GM23338 (cell line): ENCODE measurements at regions not wholly inside any gene's neighbourhood (a gene's known extent, or its start where the extent isn't known, plus 50 kb on each side); places are given as distances from the start of the nearest gene placed in this dataset.

Experiments used
- ATAC-seq: fragments of 200-7000 bp; cut with Tn5 transposase; 3 replicates; pipeline ENCODE4 v1.9.1; 2020
- DNase-seq: peaks from one replicate; pipeline ENCODE4 v3.0.0-alpha.2; 2015; ENCODE audit warnings: low spot score
- H2AFZ ChIP-seq: fragments of 200-600 bp; sonication (generic); 2 replicates; pipeline ENCODE4 v1.8.0; 2016; ENCODE audit warnings: antibody characterized with exemption, mild to moderate bottlenecking, moderate library complexity
- H3F3A ChIP-seq: fragments of 200-600 bp; sonication (generic); replicated peaks from 2 replicates; pipeline ENCODE4 v1.8.0; 2017; ENCODE audit warnings: antibody characterized with exemption, mixed run types, low read depth
- H3K27ac ChIP-seq: fragments of 200-600 bp; sonication (generic); 2 replicates; pipeline ENCODE4 v1.6.1; 2016; ENCODE audit warnings: low read depth
- H3K27me3 ChIP-seq: fragments of 200-600 bp; sonication (generic); 2 replicates; pipeline ENCODE4 v1.8.0; 2016; ENCODE audit warnings: mild to moderate bottlenecking, mixed run types, moderate library complexity; ENCODE audit not compliant: insufficient read depth
- H3K36me3 ChIP-seq: fragments of 200-600 bp; sonication (generic); 2 replicates; pipeline ENCODE4 v1.8.0; 2016; ENCODE audit warnings: mild to moderate bottlenecking; ENCODE audit not compliant: insufficient read depth
- H3K4me1 ChIP-seq: fragments of 200-600 bp; sonication (generic); 2 replicates; pipeline ENCODE4 v1.8.0; 2016; ENCODE audit warnings: mild to moderate bottlenecking, moderate library complexity; ENCODE audit not compliant: insufficient read depth
- H3K4me2 ChIP-seq: fragments of 200-600 bp; sonication (generic); 2 replicates; pipeline ENCODE4 v1.7.1; 2017; ENCODE audit warnings: mixed run types
- H3K4me3 ChIP-seq: fragments of 200-600 bp; sonication (generic); 2 replicates; pipeline ENCODE4 v1.6.1; 2016; ENCODE audit warnings: mixed run types
- H3K79me2 ChIP-seq: fragments of 200-600 bp; sonication (generic); replicated peaks from 2 replicates; pipeline ENCODE4 v1.8.0; 2017; ENCODE audit warnings: mild to moderate bottlenecking; ENCODE audit not compliant: insufficient read depth
- H3K9me2 ChIP-seq: fragments of 200-600 bp; sonication (generic); 2 replicates; pipeline ENCODE4 v1.8.0; 2017; ENCODE audit not compliant: insufficient read depth
- H4K20me1 ChIP-seq: fragments of 200-600 bp; sonication (generic); replicated peaks from 2 replicates; pipeline ENCODE4 v1.8.0; 2017; ENCODE audit warnings: mild to moderate bottlenecking; ENCODE audit not compliant: insufficient read depth
- H3K27ac Mint-ChIP-seq: 2 replicates; pipeline ENCODE4 v1.8.0; 2020; ENCODE audit warnings: inconsistent platforms, mild to moderate bottlenecking, moderate library complexity, mixed read lengths
- H3K27me3 Mint-ChIP-seq: 3 replicates; pipeline ENCODE4 v1.8.0; 2022; ENCODE audit warnings: low read depth, mild to moderate bottlenecking, moderate library complexity, mixed read lengths, inconsistent platforms; ENCODE audit not compliant: insufficient read depth, poor library complexity
- H3K36me3 Mint-ChIP-seq: 3 replicates; pipeline ENCODE4 v1.8.0; 2021; ENCODE audit warnings: low read depth, mild to moderate bottlenecking, inconsistent platforms, moderate library complexity, mixed read lengths
- H3K4me1 Mint-ChIP-seq: 3 replicates; pipeline ENCODE4 v1.8.0; 2020; ENCODE audit warnings: mild to moderate bottlenecking, inconsistent platforms, mixed read lengths
- H3K4me3 Mint-ChIP-seq: 3 replicates; pipeline ENCODE4 v1.8.0; 2021; ENCODE audit warnings: moderate library complexity, mild to moderate bottlenecking, inconsistent platforms, mixed read lengths
- H3K9me3 Mint-ChIP-seq: 3 replicates; pipeline ENCODE4 v1.8.0; 2020; ENCODE audit warnings: moderate library complexity, mild to moderate bottlenecking, inconsistent platforms, mixed read lengths
- CREB1 ChIP-seq: fragments of 250-450 bp; sonication (Bioruptor Pico); IDR thresholded peaks from 2 replicates; pipeline ENCODE4 v1.5.0; 2020; ENCODE audit warnings: low read depth, mild to moderate bottlenecking, moderate library complexity
- CTCF ChIP-seq, 2 experiments: fragments of 200-600 bp in 1 of 2; sonication (generic) in 1 of 2; conservative IDR thresholded peaks; 2 replicates each; pipeline versions ENCODE4 v1.5.1 to v1.6.1; 2016 to 2017; ENCODE audit warnings: antibody characterized with exemption in 2 of 2, low read depth in 2 of 2, mild to moderate bottlenecking in 2 of 2, moderate library complexity in 1 of 2
- EZH2 ChIP-seq: fragments of 200-600 bp; sonication (generic); IDR thresholded peaks from one replicate; pipeline ENCODE4 v1.8.0; 2017; ENCODE audit warnings: antibody characterized with exemption, mild to moderate bottlenecking, low read depth; ENCODE audit not compliant: unreplicated experiment
- EZH2phosphoT487 ChIP-seq: fragments of 200-600 bp; sonication (generic); IDR thresholded peaks from one replicate; pipeline ENCODE4 v1.8.1; 2018; ENCODE audit warnings: antibody characterized with exemption; ENCODE audit not compliant: unreplicated experiment
- JUNB ChIP-seq: IDR thresholded peaks from one replicate; pipeline ENCODE4 v1.6.1; 2016; ENCODE audit warnings: antibody characterized with exemption; ENCODE audit not compliant: unreplicated experiment
- NANOG ChIP-seq: IDR thresholded peaks from 2 replicates; pipeline ENCODE4 v1.6.1; 2016; ENCODE audit warnings: antibody characterized with exemption, borderline replicate concordance
- POLR2AphosphoS5 ChIP-seq: IDR thresholded peaks from 2 replicates; pipeline ENCODE4 v1.6.1; 2016; ENCODE audit warnings: antibody characterized with exemption, low read depth
- STAT1 ChIP-seq: IDR thresholded peaks from one replicate; pipeline ENCODE4 v1.6.1; 2016; ENCODE audit warnings: antibody characterized with exemption; ENCODE audit not compliant: unreplicated experiment
- ZNF114 ChIP-seq: fragments of 250-450 bp; sonication (Bioruptor Pico); IDR thresholded peaks from 2 replicates; pipeline ENCODE4 v1.5.0; 2020; ENCODE audit warnings: mild to moderate bottlenecking, moderate library complexity
- ZNF331 ChIP-seq: fragments of 250-450 bp; sonication (Bioruptor Pico); IDR thresholded peaks from 2 replicates; pipeline ENCODE4 v1.5.0; 2020; ENCODE audit warnings: low read depth, mild to moderate bottlenecking, moderate library complexity
- ZNF462 ChIP-seq: fragments of 250-450 bp; sonication (Bioruptor Pico); IDR thresholded peaks from 2 replicates; pipeline ENCODE4 v1.5.0; 2020; ENCODE audit warnings: mild to moderate bottlenecking, moderate library complexity
- TF ChIP-seq, protein P1 (sequence below): IDR thresholded peaks from 2 replicates; pipeline ENCODE4 v1.6.1; 2016; ENCODE audit warnings: antibody characterized with exemption
- TF ChIP-seq, protein P2 (sequence below): IDR thresholded peaks from one replicate; pipeline ENCODE4 v1.6.1; 2018; ENCODE audit warnings: antibody characterized with exemption; ENCODE audit not compliant: unreplicated experiment

- Histone ChIP-seq H3F3A (no peaks in the 10 kb centered on the region), H3K4me3 (no peak overlapping the region), H4K20me1 (no peaks in the 10 kb centered on the region), H3K4me1 (no peaks in the 10 kb centered on the region), H3K27ac (no peak overlapping the region), H3K79me2 (no peaks in the 10 kb centered on the region), H3K36me3 (no peaks in the 10 kb centered on the region), H3K4me2 (no peak overlapping the region), H3K27me3 (no peaks in the 10 kb centered on the region), H2AFZ (no peak overlapping the region), H3K9me2 (no peaks in the 10 kb centered on the region)
- H3K27me3 Mint-ChIP-seq = no peaks in the 10 kb centered on the region
- H3K9me3 Mint-ChIP-seq = no peaks in the 10 kb centered on the region; the same call in 2 of the 3 replicates
- H3K36me3 Mint-ChIP-seq = no peaks in the 10 kb centered on the region
- no peak overlapping the region for H3K27ac Mint-ChIP-seq
- ATAC-seq (no peak), DNase-seq (no peak)
- TF ChIP-seq STAT1 (no peak), POLR2AphosphoS5 (no peak), NANOG (no peak), EZH2 (no peak), ZNF114 (CRISPR knock-in tag) (no peak), CTCF (conservative IDR thresholded peaks at IDR 0.05; ENCODE audit: low read depth in 2 of 2) (no peak), ZNF462 (CRISPR knock-in tag) (no peak), JUNB (no peak), CREB1 (CRISPR knock-in tag) (no peak), ZNF331 (no peak), EZH2phosphoT487 (no peak)
- TF ChIP-seq, protein P1, sequence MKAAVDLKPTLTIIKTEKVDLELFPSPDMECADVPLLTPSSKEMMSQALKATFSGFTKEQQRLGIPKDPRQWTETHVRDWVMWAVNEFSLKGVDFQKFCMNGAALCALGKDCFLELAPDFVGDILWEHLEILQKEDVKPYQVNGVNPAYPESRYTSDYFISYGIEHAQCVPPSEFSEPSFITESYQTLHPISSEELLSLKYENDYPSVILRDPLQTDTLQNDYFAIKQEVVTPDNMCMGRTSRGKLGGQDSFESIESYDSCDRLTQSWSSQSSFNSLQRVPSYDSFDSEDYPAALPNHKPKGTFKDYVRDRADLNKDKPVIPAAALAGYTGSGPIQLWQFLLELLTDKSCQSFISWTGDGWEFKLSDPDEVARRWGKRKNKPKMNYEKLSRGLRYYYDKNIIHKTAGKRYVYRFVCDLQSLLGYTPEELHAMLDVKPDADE = no peak
- TF ChIP-seq, protein P2, sequence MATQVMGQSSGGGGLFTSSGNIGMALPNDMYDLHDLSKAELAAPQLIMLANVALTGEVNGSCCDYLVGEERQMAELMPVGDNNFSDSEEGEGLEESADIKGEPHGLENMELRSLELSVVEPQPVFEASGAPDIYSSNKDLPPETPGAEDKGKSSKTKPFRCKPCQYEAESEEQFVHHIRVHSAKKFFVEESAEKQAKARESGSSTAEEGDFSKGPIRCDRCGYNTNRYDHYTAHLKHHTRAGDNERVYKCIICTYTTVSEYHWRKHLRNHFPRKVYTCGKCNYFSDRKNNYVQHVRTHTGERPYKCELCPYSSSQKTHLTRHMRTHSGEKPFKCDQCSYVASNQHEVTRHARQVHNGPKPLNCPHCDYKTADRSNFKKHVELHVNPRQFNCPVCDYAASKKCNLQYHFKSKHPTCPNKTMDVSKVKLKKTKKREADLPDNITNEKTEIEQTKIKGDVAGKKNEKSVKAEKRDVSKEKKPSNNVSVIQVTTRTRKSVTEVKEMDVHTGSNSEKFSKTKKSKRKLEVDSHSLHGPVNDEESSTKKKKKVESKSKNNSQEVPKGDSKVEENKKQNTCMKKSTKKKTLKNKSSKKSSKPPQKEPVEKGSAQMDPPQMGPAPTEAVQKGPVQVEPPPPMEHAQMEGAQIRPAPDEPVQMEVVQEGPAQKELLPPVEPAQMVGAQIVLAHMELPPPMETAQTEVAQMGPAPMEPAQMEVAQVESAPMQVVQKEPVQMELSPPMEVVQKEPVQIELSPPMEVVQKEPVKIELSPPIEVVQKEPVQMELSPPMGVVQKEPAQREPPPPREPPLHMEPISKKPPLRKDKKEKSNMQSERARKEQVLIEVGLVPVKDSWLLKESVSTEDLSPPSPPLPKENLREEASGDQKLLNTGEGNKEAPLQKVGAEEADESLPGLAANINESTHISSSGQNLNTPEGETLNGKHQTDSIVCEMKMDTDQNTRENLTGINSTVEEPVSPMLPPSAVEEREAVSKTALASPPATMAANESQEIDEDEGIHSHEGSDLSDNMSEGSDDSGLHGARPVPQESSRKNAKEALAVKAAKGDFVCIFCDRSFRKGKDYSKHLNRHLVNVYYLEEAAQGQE = no peak
- no peak overlapping the region for H3K4me3 Mint-ChIP-seq
- no peaks in the 10 kb centered on the region for H3K4me1 Mint-ChIP-seq
These were observed 339.6 kb upstream of the DPYD start for GRCh38 chr1:98260412-98260811.
